ES-I3 (cell line): ENCODE measurements at regions not wholly inside any gene's neighbourhood (a gene's known extent, or its start where the extent isn't known, plus 50 kb on each side); places are given as distances from the start of the nearest gene placed in this dataset.
"Not testable (repeated sequence)": the region's sequence is repeated elsewhere in the genome, so short reads cannot be mapped to it uniquely, and the experiment has no call there.

Experiments used
- H3K36me3 ChIP-seq: 2 replicates; pipeline ENCODE4 v1.6.1; 2013; ENCODE audit warnings: mild to moderate bottlenecking, low read length, control low read depth, moderate library complexity; ENCODE audit not compliant: insufficient read depth
- H3K4me1 ChIP-seq: 2 replicates; pipeline ENCODE4 v1.6.1; 2013; ENCODE audit warnings: mild to moderate bottlenecking, control low read depth, low read length; ENCODE audit not compliant: insufficient read depth
- H3K9ac ChIP-seq: 2 replicates; pipeline ENCODE4 v1.6.1; 2013; ENCODE audit warnings: low read depth, mild to moderate bottlenecking, low read length, moderate library complexity
- H3K9me3 ChIP-seq: 2 replicates; pipeline ENCODE4 v1.6.1; 2013; ENCODE audit warnings: mild to moderate bottlenecking, low read length, moderate library complexity; ENCODE audit not compliant: control insufficient read depth, insufficient read depth

GRCh38 chr13:84749126-84749525, 866.9 kb upstream of the SLITRK1 start:
- no peaks in the 10 kb centered on the region for H3K4me1 ChIP-seq
- no peaks in the 10 kb centered on the region for H3K36me3 ChIP-seq
- H3K9me3 ChIP-seq: no peaks in the 10 kb centered on the region
- H3K9ac ChIP-seq: no peak overlapping the region

- Histone ChIP-seq H3K36me3 (no peaks in the 10 kb centered on the region), H3K9me3 (no peaks in the 10 kb centered on the region), H3K4me1 (no peaks in the 10 kb centered on the region), H3K9ac (no peak overlapping the region)
Measured at GRCh38 chr13:84745051-84745551, 862.8 kb upstream of the SLITRK1 start.

GRCh38 chr13:84744203-84744602, 861.9 kb upstream of the SLITRK1 start:
- Histone ChIP-seq H3K9ac (no peak overlapping the region), H3K4me1 (no peaks in the 10 kb centered on the region), H3K9me3 (no peaks in the 10 kb centered on the region)

GRCh38 chr13:84741253-84741652, 859.0 kb upstream of the SLITRK1 start:
- no peaks in the 10 kb centered on the region for H3K9me3 ChIP-seq
- H3K36me3 ChIP-seq: no peaks in the 10 kb centered on the region

More at GRCh38 chr13:84744203-84744602, 861.9 kb upstream of the SLITRK1 start:
- H3K36me3 ChIP-seq: no peaks in the 10 kb centered on the region

GRCh38 chr13:84739021-84739420, 856.7 kb upstream of the SLITRK1 start:
- H3K36me3 ChIP-seq: no peaks in the 10 kb centered on the region
- H3K9me3 ChIP-seq: no peaks in the 10 kb centered on the region
- H3K4me1 ChIP-seq: no peaks in the 10 kb centered on the region
- H3K9ac ChIP-seq: no peak overlapping the region

More at GRCh38 chr13:84741253-84741652, 859.0 kb upstream of the SLITRK1 start:
- H3K4me1 ChIP-seq: no peaks in the 10 kb centered on the region
- no peak overlapping the region for H3K9ac ChIP-seq

- H3K4me1 ChIP-seq: no peaks in the 10 kb centered on the region
- H3K9me3 ChIP-seq: no peaks in the 10 kb centered on the region
Measured at GRCh38 chr13:84737661-84738060, 855.4 kb upstream of the SLITRK1 start.

GRCh38 chr13:84730376-84730775, 848.1 kb upstream of the SLITRK1 start:
- no peaks in the 10 kb centered on the region for H3K36me3 ChIP-seq
- no peak overlapping the region for H3K9ac ChIP-seq
- no peaks in the 10 kb centered on the region for H3K4me1 ChIP-seq
- H3K9me3 ChIP-seq: no peaks in the 10 kb centered on the region

More at GRCh38 chr13:84737661-84738060, 855.4 kb upstream of the SLITRK1 start:
- no peaks in the 10 kb centered on the region for H3K36me3 ChIP-seq
- H3K9ac ChIP-seq: no peak overlapping the region

GRCh38 chr13:84705982-84706710, 823.9 kb upstream of the SLITRK1 start:
- Histone ChIP-seq H3K9ac (no peak overlapping the region), H3K9me3 (no peaks in the 10 kb centered on the region), H3K36me3 (no peaks in the 10 kb centered on the region), H3K4me1 (no peaks in the 10 kb centered on the region)

GRCh38 chr13:84702174-84702573, 819.9 kb upstream of the SLITRK1 start:
- Histone ChIP-seq H3K9me3 (no peaks in the 10 kb centered on the region), H3K9ac (no peak overlapping the region), H3K4me1 (no peaks in the 10 kb centered on the region), H3K36me3 (no peaks in the 10 kb centered on the region)

- not testable (repeated sequence) for H3K9ac ChIP-seq, H3K4me1 ChIP-seq, H3K36me3 ChIP-seq, H3K9me3 ChIP-seq
Measured at GRCh38 chr13:84697591-84697990, 815.3 kb upstream of the SLITRK1 start.

GRCh38 chr13:84686973-84687372, 804.7 kb upstream of the SLITRK1 start:
- H3K4me1 ChIP-seq: no peaks in the 10 kb centered on the region
- no peaks in the 10 kb centered on the region for H3K9me3 ChIP-seq
- H3K36me3 ChIP-seq: no peaks in the 10 kb centered on the region
- H3K9ac ChIP-seq: no peak overlapping the region

GRCh38 chr13:84686458-84686857, 804.2 kb upstream of the SLITRK1 start:
- Histone ChIP-seq H3K4me1 (no peaks in the 10 kb centered on the region), H3K36me3 (no peaks in the 10 kb centered on the region), H3K9me3 (no peaks in the 10 kb centered on the region), H3K9ac (no peak overlapping the region)

- Histone ChIP-seq H3K9ac (no peak overlapping the region), H3K4me1 (no peaks in the 10 kb centered on the region), H3K36me3 (no peaks in the 10 kb centered on the region), H3K9me3 (no peaks in the 10 kb centered on the region)
Measured at GRCh38 chr13:84684804-84685203, 802.5 kb upstream of the SLITRK1 start.

GRCh38 chr13:84684048-84684662, 801.9 kb upstream of the SLITRK1 start:
- H3K9me3 ChIP-seq: no peaks in the 10 kb centered on the region
- H3K4me1 ChIP-seq: no peaks in the 10 kb centered on the region
- no peak overlapping the region for H3K9ac ChIP-seq
- H3K36me3 ChIP-seq: no peaks in the 10 kb centered on the region

- no peaks in the 10 kb centered on the region for H3K9me3 ChIP-seq
- H3K9ac ChIP-seq: no peak overlapping the region
- no peaks in the 10 kb centered on the region for H3K4me1 ChIP-seq
- H3K36me3 ChIP-seq: no peaks in the 10 kb centered on the region
Measured at GRCh38 chr13:84683448-84683847, 801.2 kb upstream of the SLITRK1 start.
